ENCODE measurements at regions not wholly inside any gene's neighbourhood (a gene's known extent, or its start where the extent isn't known, plus 50 kb on each side); places are given as distances from the start of the nearest gene placed in this dataset.

- TF ChIP-seq EZH2 (optimal IDR thresholded peaks at IDR 0.05; ENCODE audit: low read depth, low read length) (no peak), CTCF (IDR thresholded peaks at IDR 0.05; ENCODE audit: low read length) (no peak), EZH2phosphoT487 (IDR thresholded peaks at IDR 0.05; ENCODE audit: low read length) (no peak)
Measured at GRCh38 chr12:107963635-107964034, 165.5 kb upstream of the WSCD2 start.
